Stimulated activated CD4-positive, alpha-beta T cell treated with anti-CD3 and anti-CD28 coated beads, Interleukin-4, amount 100 ng/mL, for 1 hour (primary cell): ENCODE measurements at regions not wholly inside any gene's neighbourhood (a gene's known extent, or its start where the extent isn't known, plus 50 kb on each side); places are given as distances from the start of the nearest gene placed in this dataset.
"Not testable (repeated sequence)": the region's sequence is repeated elsewhere in the genome, so short reads cannot be mapped to it uniquely, and the experiment has no call there.

ENCODE experiments used
- DNase-seq: peaks from one replicate; pipeline ENCODE4 v3.0.0-alpha.2; 2020

DNA sequence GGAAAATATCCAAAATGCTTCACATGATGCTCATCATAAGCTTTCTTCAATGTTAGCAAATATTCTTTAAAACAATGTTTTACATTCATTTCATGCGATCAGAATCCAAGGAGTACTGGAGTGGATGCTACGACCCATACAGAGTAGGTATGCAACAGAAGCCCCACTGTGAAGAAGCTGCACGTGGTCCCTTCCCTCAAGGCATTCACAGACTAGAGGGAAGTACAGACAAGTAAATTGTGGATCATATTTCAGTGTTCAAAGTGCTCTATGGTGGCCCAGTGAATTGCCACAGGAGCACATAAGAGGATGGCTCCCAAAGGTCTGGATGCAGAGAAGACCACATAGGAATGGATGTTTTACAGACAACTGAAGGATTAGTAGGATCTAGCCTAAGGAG is 789.9 kb downstream of the IGSF11 start:
- no peak for DNase-seq

DNA sequence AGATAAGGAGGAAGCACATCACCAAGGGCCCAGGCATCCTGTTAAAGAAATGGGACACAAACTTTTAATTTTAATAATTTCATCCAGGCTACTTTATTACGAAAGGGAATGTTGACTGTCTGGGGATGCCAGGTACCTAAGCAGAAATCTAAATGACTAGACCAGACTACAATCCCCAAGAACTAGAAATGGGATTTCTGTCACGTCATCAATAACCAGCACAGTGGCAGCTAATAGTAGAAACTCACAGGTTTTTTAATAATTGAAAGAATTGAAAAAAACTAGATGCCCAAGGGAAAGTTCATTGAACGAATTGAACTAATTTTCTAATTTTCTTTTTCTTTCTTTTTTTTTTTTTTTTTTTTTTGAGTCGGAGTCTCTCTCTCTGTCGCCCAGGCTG is 789.3 kb downstream of the IGSF11 start:
- DNase-seq = no peak

GRCh38 chr3:118258850-118259249 is 775.8 kb downstream of the IGSF11 start:
- not testable (repeated sequence) for DNase-seq

GRCh38 chr3:118262800-118263402 is 771.7 kb downstream of the IGSF11 start:
- DNase-seq = no peak

DNA sequence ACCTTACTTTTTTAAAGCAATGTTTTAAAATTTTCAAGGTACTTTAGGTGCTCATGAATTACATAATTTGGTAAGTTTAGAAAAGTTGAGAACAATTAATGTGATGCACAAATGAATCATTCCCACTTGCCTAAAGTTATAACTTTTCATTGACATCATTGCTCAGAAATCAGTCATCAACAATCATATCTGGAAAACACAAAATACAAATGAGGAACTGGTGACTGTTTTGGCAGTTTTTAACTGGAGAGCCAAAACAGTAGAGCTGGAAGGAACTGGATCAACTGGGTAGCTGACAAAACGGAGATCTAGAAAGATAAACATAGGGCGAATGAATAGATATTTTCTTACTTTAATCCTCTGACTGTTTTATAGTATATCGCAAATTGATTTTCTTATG is 767.1 kb downstream of the IGSF11 start:
- DNase-seq = no peak

DNA sequence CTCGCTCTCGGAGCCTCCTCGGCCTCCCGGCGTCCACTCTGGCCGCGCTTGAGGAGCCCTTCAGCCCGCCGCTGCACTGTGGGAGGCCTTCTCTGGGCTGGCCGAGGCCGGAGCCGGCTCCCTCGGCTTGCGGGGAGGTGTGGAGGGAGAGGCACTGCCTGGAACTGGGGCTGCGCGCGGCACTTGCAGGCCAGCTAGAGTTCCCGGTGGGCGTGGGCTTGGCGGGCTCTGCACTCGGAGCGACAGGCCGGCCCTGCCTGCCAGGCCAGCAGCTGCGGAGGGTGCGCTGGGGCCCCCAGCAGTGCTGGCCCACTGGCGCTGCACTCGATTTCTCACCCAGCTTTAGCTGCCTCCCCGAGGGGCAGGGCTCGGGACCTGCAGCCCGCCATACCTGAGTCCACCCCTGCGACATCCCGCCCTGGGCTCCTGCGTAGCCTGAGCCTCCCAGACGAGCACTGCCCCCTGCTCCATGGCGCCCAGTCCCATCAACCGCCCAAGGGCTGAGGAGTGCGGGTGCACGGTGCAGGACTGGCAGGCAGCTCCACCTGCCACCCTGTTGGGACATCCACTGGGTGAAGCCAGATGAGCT is 765.0 kb downstream of the IGSF11 start:
- DNase-seq = no peak

DNA sequence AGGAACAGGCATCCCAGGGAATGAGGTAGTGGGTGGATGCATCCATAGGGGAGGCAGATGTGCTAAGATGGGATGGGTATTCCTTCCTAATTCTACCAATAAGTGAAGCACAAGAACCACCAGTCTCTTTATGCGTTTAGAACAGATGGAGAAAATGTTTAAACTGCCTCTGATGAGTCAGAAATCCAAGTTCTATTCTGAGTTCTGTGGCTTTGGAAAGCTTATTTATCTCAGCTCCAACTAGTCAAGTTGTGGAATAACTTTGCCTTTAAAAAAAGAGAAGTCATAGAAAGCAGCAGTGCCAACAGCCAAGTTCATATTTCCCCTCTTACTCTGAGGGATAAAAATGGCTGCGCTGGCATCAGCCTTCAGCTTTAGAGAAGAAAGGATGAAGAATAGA is 761.7 kb downstream of the IGSF11 start:
- no peak for DNase-seq

- no peak for DNase-seq
Measured at GRCh38 chr3:118277814-118278213, 756.8 kb downstream of the IGSF11 start.

- DNase-seq = no peak
Measured at GRCh38 chr3:118292841-118293240, 741.8 kb downstream of the IGSF11 start.

DNA sequence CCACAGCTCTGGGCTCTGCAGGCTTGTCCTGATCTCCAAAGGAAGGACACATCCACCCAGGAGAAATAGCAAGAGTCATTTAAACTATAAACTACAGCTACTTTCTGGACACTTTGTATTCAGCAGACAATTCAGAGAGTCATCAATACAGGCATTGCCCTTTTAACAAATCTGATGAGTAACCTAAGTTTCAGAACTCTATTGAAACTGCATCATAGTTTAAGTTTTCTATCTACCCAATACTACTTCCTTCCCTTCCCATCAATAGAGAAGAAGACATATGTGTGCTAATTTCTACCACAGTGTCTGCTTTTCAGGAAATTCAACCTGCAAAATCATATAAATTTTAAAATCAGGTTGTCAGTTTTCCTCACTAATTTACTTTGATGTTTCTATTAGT is 736.5 kb downstream of the IGSF11 start:
- DNase-seq = no peak

DNA sequence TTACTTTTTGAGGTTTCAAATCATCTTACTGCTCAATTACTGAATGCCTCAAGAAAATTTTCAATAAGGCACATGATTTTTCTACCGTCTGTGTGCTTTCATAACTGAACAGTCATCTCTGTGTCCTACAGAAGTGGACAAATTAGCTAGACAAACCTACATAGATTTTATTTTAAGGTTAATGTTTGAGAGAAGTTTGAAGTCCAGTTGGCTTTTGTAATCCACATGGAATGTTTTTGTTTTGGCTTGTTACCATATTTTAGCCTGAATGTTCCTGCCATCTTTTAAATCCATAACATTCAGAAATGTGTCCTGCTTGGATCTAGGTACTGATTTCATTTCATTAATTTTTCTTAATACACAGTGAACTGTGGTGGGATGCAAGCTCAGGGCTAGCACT is 730.1 kb downstream of the IGSF11 start:
- DNase-seq = no peak

GRCh38 chr3:118332699-118333098 is 701.9 kb downstream of the IGSF11 start:
- DNase-seq = no peak

DNA sequence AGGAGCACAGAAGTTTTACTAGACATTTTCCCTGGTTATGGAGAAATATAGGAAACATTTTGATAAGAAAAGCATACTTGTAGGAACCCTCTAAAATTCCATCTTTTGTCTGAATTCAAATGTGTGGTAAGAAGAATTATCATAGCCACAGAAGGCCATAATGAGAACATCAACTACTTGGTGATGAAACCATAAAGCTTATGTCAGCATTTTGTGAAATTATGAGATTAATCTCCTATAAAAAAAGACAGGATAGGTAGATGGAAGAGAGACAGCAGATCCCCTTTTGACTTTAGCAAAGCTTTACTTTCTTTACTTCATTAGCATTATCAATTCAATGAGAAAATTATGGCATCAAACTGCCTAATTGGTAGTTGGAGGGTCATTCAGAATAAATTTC is 697.0 kb downstream of the IGSF11 start:
- DNase-seq = no peak

GRCh38 chr3:118347396-118348168 is 687.1 kb downstream of the IGSF11 start:
- no peak for DNase-seq

- DNase-seq = no peak
Measured at GRCh38 chr3:118348169-118348557, 686.5 kb downstream of the IGSF11 start.

DNA sequence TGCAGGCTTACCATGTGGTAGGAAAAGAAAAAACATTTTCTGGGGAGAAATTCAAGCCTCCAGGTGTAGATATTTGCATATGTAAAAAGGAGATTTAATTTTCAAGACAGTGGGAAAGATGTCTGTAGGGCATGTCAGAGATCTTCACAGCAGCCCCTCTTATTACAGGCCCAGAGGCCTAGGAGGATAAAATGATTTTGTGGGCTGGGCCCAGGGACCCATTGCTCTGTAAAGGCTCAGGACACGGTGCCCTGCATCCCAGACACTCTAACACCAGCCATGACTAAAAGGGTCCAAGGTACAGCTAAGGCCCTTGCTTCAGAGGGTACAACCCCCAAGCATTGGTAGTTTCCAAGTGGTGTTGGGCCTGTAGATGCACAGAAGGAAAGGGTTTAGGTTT is 680.1 kb downstream of the IGSF11 start:
- no peak for DNase-seq

GRCh38 chr3:118369892-118370491 is 664.7 kb downstream of the IGSF11 start:
- no peak for DNase-seq

- no peak for DNase-seq
Measured at GRCh38 chr3:118380576-118380975, 654.1 kb downstream of the IGSF11 start.

- DNase-seq = no peak
Measured at GRCh38 chr3:118396491-118396890, 638.2 kb downstream of the IGSF11 start.

- no peak for DNase-seq
Measured at GRCh38 chr3:118400086-118400485, 634.6 kb downstream of the IGSF11 start.

- DNase-seq = no peak
Measured at GRCh38 chr3:118400886-118401285, 633.8 kb downstream of the IGSF11 start.

DNA sequence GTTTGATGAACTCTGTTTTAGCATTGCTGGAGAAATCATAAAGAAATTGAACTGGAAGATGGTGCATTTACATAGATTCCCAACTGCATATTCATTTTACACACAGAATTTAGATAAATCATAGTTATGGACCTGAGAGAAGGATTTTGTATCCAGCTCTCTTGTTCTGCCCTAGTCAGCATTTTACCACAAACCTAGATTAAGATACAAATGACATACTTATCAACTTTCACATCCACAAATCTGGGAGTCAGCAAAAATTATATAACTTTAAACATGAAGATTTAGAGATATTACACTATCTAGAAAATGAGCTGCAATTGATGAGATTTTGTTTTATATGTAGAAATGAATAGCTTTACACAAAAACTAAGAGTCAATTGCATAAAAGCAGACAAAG is 632.8 kb downstream of the IGSF11 start:
- DNase-seq = no peak

DNA sequence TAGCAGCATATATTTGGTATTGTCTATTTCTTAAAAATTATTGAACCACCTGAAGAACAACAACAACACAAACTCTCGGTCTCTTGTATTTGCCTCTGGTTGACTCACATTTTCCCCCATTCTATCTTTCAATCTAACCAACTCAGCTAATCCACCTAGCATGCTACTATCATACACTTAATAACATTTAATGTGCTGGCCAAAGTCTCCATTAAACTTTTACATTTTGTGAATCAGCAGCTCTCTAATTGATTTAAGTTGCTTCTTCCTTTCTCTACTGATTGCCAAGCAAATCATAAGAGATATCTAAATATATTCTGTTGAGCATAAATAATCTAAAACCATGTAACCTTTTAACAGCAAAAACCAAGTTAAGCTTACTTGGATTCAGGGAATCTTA is 631.7 kb downstream of the IGSF11 start:
- no peak for DNase-seq

GRCh38 chr3:118406562-118406961 is 628.1 kb downstream of the IGSF11 start:
- no peak for DNase-seq
